Activated CD8-positive, alpha-beta memory T cell treated with anti-CD3 and anti-CD28 coated beads for 48 hours (primary cell): ENCODE measurements at regions not wholly inside any gene's neighbourhood (a gene's known extent, or its start where the extent isn't known, plus 50 kb on each side); places are given as distances from the start of the nearest gene placed in this dataset.

ENCODE experiments used
- DNase-seq, 3 experiments: peaks; one replicate each; pipeline ENCODE4 v3.0.0-alpha.2; 2020; ENCODE audit warnings: low read depth in 2 of 3, low spot score in 2 of 3

- no peak for DNase-seq
Measured at GRCh38 chr2:196434217-196434616, 205.3 kb upstream of the CCDC150 start.

GRCh38 chr2:196435189-196435588 lies 204.3 kb upstream of the CCDC150 start:
- DNase-seq, result no peak

GRCh38 chr2:196437626-196438025 lies 201.9 kb upstream of the CCDC150 start:
- DNase-seq, result no peak

- no peak for DNase-seq
Measured at GRCh38 chr2:196439760-196440159, 199.8 kb upstream of the CCDC150 start.

DNA sequence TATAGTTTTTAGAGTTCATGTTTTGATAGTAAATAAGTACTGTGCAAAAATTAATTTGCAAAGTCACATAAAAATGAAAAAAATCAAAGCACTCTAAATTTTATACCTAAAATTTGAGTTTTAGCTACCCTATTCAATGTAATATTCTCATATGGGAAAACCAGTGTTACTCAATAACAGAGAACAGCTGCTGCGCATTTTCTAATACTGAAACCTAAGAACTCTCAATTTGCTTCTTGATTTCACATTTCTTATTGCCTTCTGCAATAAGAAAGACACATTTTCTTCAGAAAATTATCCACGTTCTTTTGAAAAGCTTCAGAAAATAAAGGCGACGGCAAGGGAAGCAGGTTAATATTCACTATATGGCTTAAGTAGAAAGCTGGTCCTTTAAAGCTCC lies 199.1 kb upstream of the CCDC150 start:
- no peak for DNase-seq

- no peak for DNase-seq
Measured at GRCh38 chr2:196441527-196441926, 198.0 kb upstream of the CCDC150 start.

DNA sequence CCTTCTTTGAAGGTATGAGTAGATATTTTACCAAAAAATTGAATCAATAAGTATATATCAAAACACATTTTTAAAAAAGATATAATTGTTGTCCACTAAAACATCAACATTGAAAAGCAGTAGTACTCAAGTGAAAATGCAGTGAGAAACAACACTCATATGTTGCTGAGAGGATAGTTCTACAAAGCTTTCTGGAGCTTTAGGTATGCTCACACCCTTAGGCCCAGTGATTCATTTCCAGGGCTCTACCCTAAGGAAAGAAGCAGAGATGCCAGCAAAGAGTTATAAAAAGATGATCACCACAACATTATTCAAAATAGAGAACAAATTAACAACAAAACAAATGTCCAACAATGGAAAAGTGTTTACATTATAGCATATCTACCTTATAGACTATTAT lies 197.3 kb upstream of the CCDC150 start:
- DNase-seq, result no peak

DNA sequence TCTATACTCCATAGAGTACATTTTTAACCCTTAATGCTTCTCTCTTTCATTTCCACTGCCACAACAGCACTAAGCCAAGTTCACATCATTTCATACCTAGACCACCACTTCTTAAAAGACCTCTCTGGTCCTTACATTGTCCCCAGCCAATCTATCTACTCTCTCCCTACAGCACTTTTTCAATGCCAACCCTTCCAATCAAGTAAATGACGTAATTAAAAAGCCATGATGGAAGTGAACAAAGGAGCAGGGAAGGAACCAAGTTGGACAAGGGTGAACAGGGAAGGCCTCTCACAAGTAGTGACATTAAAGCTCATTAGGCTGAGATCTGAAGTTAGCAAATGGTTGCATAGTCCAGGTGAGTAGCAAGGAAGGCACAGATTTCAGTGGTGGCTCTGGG lies 195.1 kb upstream of the CCDC150 start:
- no peak for DNase-seq

DNA sequence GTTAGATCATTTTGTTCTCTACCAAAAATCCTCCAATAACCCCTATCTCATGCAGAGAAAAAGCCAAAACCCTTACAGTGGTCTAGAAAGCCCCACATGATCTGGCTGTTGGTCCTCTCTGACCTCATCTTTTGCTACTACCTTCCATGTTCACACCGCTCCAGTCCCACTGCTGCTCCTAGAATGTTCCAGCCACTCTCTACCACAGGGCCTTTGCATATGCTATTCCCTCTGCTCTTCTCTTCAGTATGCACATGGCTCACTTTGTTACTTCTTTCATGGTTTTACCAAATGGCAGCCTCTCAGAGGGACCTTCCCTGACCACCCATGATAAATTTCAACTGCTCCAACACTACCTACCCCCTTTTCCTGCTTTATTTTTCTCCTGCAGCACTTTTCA lies 193.5 kb upstream of the CCDC150 start:
- no peak for DNase-seq

- DNase-seq, result no peak
Measured at GRCh38 chr2:196448407-196449079, 191.0 kb upstream of the CCDC150 start.

- no peak for DNase-seq
Measured at GRCh38 chr2:196449083-196449482, 190.4 kb upstream of the CCDC150 start.

DNA sequence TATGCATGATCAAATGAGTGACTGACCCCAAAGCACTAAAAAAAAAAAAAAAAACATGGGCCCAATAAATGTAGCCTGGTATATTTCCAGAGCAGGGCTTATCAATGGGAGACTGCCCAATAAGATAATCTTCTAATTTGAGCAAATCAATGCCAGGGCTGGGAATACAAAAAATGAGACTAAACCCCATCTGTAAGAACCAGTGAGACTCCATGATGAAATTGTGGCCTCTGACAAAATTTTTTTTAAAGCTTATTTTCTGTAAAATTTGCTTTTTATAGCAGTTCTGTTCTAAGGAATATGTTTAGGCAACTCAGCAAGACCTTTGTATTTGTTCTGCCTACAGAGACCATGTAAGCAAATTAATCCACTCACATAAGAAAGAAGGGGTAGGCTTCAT lies 186.8 kb upstream of the CCDC150 start:
- DNase-seq, result no peak

- no peak for DNase-seq
Measured at GRCh38 chr2:196453613-196454047, 185.9 kb upstream of the CCDC150 start.

DNA sequence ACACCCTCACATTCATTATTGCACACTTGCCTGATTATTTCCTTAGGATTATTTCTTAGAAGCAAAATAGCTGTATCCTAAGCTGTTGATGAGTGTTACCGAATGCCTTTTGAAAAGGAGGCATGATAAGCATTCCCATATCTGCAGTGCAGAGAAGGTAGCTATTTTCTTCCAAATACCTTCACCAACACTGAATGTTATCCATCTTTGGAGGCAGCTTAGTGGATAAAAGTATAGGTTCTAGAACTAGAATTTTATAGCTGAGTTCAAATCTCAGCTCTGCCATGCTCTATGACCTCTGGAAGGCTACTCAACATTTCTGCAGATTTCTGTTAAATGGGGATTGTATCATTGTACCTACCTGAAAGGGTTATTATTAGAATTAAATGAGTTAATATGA lies 185.0 kb upstream of the CCDC150 start:
- no peak for DNase-seq

DNA sequence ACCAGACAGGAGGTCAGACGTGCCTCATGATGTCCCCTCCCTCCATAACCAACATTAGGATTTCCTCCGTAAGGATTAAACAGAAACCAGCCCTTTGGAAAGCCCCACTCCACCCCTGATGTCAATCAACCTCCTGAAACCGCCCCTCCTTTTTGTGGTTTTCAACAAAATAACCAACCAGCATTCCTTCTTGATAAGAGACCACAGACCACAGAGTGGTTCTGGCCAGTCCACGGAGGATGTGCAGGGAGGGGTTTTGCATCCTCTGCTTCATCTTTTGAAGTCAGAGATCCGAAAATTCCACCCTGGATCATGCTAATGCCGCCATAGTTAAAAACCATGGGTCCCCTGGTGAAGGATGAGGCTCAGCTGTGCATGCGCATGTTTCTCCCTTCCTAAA lies 180.0 kb upstream of the CCDC150 start:
- DNase-seq, result no peak

DNA sequence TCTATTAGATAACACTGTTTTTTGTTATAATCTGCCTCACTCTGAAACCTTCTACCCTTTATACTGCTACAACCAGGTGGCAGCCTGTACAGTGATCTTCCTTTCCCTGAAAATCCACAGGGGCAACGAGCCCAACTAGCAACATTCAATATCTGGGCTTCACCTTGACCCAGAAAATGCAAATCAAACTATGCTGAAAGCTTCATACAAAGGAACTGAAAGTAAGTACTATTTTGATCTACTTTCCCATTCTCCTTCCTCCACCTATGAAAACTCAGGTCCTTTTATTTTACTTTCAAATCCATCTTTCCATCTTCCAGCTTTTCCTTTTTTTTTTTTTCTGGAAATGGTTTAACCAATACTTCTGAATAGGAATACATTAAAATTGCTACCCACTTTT lies 175.8 kb upstream of the CCDC150 start:
- DNase-seq, result no peak

GRCh38 chr2:196464311-196464710 lies 175.2 kb upstream of the CCDC150 start:
- DNase-seq, result no peak

DNA sequence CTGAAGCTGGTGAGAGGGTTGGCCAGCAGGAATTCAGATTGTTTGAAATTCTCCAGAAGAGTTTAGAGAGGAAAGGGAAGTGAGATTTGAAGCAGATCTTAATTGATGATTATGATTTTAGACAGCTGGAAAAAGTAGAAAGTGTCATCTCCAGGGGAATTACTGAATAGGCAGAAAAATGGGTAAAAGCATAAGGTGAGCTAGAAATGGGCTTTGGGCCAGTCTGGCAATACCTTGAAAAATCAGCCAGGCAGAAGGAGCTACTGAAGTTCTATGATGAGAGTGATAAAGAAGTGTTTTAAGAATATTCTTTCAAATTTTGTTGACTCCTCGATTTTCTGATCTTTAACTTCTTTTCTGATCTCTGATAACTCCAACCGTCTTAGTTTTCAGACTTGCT lies 172.9 kb upstream of the CCDC150 start:
- no peak for DNase-seq

DNA sequence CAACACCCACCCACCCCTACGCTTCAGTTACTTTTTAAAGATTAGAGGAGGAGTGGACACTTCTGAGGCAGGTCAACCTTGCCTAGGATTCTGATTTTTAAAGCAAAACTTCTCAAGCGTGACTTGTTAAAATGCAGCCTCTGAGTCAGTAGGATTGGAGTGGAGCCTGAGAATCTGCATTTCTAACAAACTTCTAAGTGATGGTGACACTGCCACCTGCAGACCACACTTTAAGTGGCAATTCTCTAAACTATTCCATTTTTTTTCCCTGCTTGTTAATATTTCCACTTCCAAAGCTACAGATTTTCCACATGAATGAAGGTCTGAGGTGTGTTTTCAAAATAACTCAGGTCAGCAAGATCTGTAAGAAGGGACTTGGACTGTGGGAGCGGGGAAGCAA lies 171.1 kb upstream of the CCDC150 start:
- DNase-seq, result no peak

- DNase-seq, result no peak
Measured at GRCh38 chr2:196473617-196474016, 165.9 kb upstream of the CCDC150 start.

DNA sequence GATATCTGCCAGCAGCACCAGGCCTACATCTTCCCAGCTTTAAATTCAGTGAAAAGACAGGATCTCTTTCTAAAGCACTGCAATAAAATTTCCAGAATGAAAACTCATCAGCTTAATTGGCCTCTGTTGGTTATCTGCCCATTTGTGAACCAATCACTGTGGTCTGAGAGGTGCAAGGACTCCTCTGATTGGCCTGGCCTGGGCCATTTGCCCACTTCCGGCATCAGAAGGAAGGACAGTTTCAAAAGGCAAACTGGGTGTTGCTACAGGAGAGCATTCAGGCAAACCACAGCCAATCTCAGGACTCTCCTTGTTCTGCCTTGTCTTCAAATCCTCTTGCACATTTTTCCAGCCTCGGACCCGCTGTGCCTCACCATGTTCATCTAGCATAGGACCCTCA lies 163.9 kb upstream of the CCDC150 start:
- no peak for DNase-seq

GRCh38 chr2:196478588-196478987 lies 160.9 kb upstream of the CCDC150 start:
- DNase-seq, result no peak

- DNase-seq, result no peak
Measured at GRCh38 chr2:196479350-196479749, 160.2 kb upstream of the CCDC150 start.
